Raji (cell line): ENCODE measurements at regions not wholly inside any gene's neighbourhood (a gene's known extent, or its start where the extent isn't known, plus 50 kb on each side); places are given as distances from the start of the nearest gene placed in this dataset.

Source experiments
- POLR2A ChIP-seq: IDR thresholded peaks from 2 replicates; pipeline ENCODE4 v1.6.1; 2011; ENCODE audit warnings: low read depth, low read length, control low read depth; ENCODE audit not compliant: insufficient read depth

DNA sequence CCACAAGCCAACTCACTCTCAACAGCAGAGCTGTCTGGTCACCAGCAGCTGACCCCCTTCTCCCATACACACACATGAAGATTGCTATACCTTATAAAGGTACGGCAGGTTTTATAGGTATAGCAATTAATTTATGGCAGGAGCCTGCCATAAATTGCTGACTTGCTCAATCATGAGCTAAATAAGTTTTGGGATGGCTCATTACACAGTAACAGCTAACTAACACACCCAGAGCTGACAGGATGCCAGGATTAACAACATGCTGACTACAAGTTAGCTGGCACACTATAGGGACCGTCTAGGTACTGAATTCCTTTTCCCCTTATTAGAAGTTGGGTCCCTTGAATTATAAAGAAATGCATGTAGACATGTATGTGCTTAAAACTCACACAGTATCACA is 150.3 kb upstream of the KCNJ18 start:
- TF ChIP-seq POLR2A = no peak

- no peak for TF ChIP-seq POLR2A
Observed at GRCh38 chr17:21542991-21543390, 149.3 kb upstream of the KCNJ18 start.

GRCh38 chr17:21545064-21545463 is 147.3 kb upstream of the KCNJ18 start:
- no peak for TF ChIP-seq POLR2A

DNA sequence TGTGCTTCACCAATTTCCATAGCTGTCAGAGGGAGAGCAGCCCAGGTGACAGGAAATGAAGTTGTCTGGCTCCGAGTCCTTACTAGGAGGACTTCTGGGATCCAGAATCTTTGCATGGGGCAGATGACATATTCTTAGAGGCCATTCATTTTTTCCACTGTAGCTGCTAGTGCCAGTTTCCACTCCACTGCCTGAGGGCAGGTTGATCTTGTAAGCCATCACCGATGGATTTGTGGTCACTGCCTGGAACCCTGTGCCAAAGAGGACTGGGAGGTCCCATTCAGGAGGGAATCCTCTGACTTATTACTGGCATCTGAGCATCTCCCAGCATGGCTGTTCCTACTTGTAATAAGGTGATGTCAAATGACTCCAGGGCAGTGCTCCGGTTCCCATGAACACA is 144.1 kb upstream of the KCNJ18 start:
- TF ChIP-seq POLR2A = no peak

GRCh38 chr17:21549107-21549687 is 143.1 kb upstream of the KCNJ18 start:
- TF ChIP-seq POLR2A = no peak

- TF ChIP-seq POLR2A = peak; percentile 65
Observed at GRCh38 chr17:21551081-21551881, 141.0 kb upstream of the KCNJ18 start.

GRCh38 chr17:21564262-21564661 is 128.1 kb upstream of the KCNJ18 start:
- no peak for TF ChIP-seq POLR2A

GRCh38 chr17:21573961-21574610 is 118.2 kb upstream of the KCNJ18 start:
- TF ChIP-seq POLR2A = no peak

- TF ChIP-seq POLR2A = no peak
Observed at GRCh38 chr17:21592774-21593173, 99.5 kb upstream of the KCNJ18 start.

GRCh38 chr17:21595086-21595485 is 97.2 kb upstream of the KCNJ18 start:
- TF ChIP-seq POLR2A = no peak

GRCh38 chr17:21602176-21602575 is 90.1 kb upstream of the KCNJ18 start:
- TF ChIP-seq POLR2A = no peak

- no peak for TF ChIP-seq POLR2A
Observed at GRCh38 chr17:21613071-21613429, 79.3 kb upstream of the KCNJ18 start.
